Endodermal cell (in vitro differentiated cells): ENCODE measurements at regions not wholly inside any gene's neighbourhood (a gene's known extent, or its start where the extent isn't known, plus 50 kb on each side); places are given as distances from the start of the nearest gene placed in this dataset.
A peak's percentile ranks its signal among the peaks of the same experiment; 100 is the strongest.

Experiments used
- DNase-seq: peaks from one replicate; pipeline ENCODE4 v3.0.0-alpha.2; 2017
- H3K27ac ChIP-seq: 2 replicates; pipeline ENCODE4 v1.5.1; 2013; ENCODE audit warnings: mild to moderate bottlenecking, low read depth, low read length, moderate library complexity
- H3K27me3 ChIP-seq: 2 replicates; pipeline ENCODE4 v1.6.1; 2013; ENCODE audit warnings: mild to moderate bottlenecking, low read length, moderate library complexity; ENCODE audit not compliant: insufficient read depth, control insufficient read depth, poor library complexity, severe bottlenecking
- H3K36me3 ChIP-seq: 2 replicates; pipeline ENCODE4 v1.7.0; 2013; ENCODE audit warnings: mild to moderate bottlenecking, low read length, moderate library complexity; ENCODE audit not compliant: control insufficient read depth, insufficient read depth
- H3K4me1 ChIP-seq: one replicate; pipeline ENCODE4 v1.7.0; 2013; ENCODE audit warnings: low read length; ENCODE audit not compliant: control insufficient read depth, insufficient read depth
- H3K4me3 ChIP-seq: 2 replicates; pipeline ENCODE4 v1.5.1; 2013; ENCODE audit warnings: mild to moderate bottlenecking, low read length, moderate library complexity
- H3K9ac ChIP-seq: 2 replicates; pipeline ENCODE4 v1.6.1; 2013; ENCODE audit warnings: mild to moderate bottlenecking, low read length, moderate library complexity; ENCODE audit not compliant: poor library complexity, severe bottlenecking; ENCODE audit errors: extremely low read depth
- H3K9me3 ChIP-seq: 2 replicates; pipeline ENCODE4 v1.6.1; 2013; ENCODE audit warnings: mild to moderate bottlenecking, low read length, moderate library complexity; ENCODE audit not compliant: control insufficient read depth
- H3K27ac Mint-ChIP-seq: 2 replicates; pipeline ENCODE4 v1.8.0; 2020; ENCODE audit warnings: mixed read lengths
- H3K27me3 Mint-ChIP-seq: 2 replicates; pipeline ENCODE4 v1.8.0; 2021; ENCODE audit warnings: mild to moderate bottlenecking, mixed read lengths; ENCODE audit not compliant: insufficient read depth
- H3K36me3 Mint-ChIP-seq: 2 replicates; pipeline ENCODE4 v1.8.0; 2020; ENCODE audit warnings: low read depth, mixed read lengths
- H3K4me1 Mint-ChIP-seq: 2 replicates; pipeline ENCODE4 v1.8.0; 2020; ENCODE audit warnings: mixed read lengths
- H3K4me3 Mint-ChIP-seq: 2 replicates; pipeline ENCODE4 v1.8.0; 2020; ENCODE audit warnings: mild to moderate bottlenecking, moderate library complexity, mixed read lengths
- H3K9me3 Mint-ChIP-seq: 2 replicates; pipeline ENCODE4 v1.8.0; 2020; ENCODE audit warnings: mild to moderate bottlenecking, mixed read lengths
- CTCF ChIP-seq: fragments of 200-600 bp; sonication (generic); conservative IDR thresholded peaks from 2 replicates; pipeline ENCODE4 v1.5.0; 2021; ENCODE audit warnings: antibody characterized with exemption, mild to moderate bottlenecking
- WGBS, 2 experiments: methylation state at CpG; one replicate each; pipeline versions ENCODE4 v1.1.5 to v1.1.7; 2013; ENCODE audit warnings: missing lambda C conversion rate in 2 of 2, mixed read lengths in 1 of 2; ENCODE audit not compliant: insufficient coverage in 1 of 2, insufficient read length in 1 of 2; 5-methylcytosine and 5-hydroxymethylcytosine counted together

- Mint-ChIP-seq H3K36me3 (no peaks in the 10 kb centered on the region), H3K27me3 (peaks cover 3% of the 10 kb centered on the region), H3K27ac (no peak overlapping the region), H3K4me3 (no peak overlapping the region), H3K9me3 (peaks cover 8% of the 10 kb centered on the region), H3K4me1 (no peaks in the 10 kb centered on the region)
- Histone ChIP-seq H3K27me3 (no peaks in the 10 kb centered on the region), H3K9ac (no peak overlapping the region), H3K9me3 (peaks cover 4% of the 10 kb centered on the region), H3K4me3 (no peak overlapping the region), H3K27ac (no peak overlapping the region), H3K36me3 (no peaks in the 10 kb centered on the region), H3K4me1 (no peaks in the 10 kb centered on the region)
- no peak for TF ChIP-seq CTCF
- no peak for DNase-seq
Observed at GRCh38 chr15:36008719-36009118, 462.8 kb upstream of the DPH6 start.

GRCh38 chr15:36024031-36024688, 478.2 kb upstream of the DPH6 start:
- Histone ChIP-seq H3K27ac (peak overlapping the region; percentile 40), H3K27me3 (peaks cover 39% of the 10 kb centered on the region), H3K4me3 (no peak overlapping the region), H3K9me3 (no peaks in the 10 kb centered on the region), H3K4me1 (no peaks in the 10 kb centered on the region), H3K36me3 (no peaks in the 10 kb centered on the region), H3K9ac (no peak overlapping the region)
- peaks cover 26% of the 10 kb centered on the region for H3K27me3 Mint-ChIP-seq
- DNase-seq: no peak
- no peaks in the 10 kb centered on the region for H3K9me3 Mint-ChIP-seq
- H3K36me3 Mint-ChIP-seq: no peaks in the 10 kb centered on the region
- WGBS, 2 experiments: 85 to 89% methylated on average over 8 to 9 of the region's 9 CpGs
- no peak for TF ChIP-seq CTCF
- H3K27ac Mint-ChIP-seq: no peak overlapping the region
- H3K4me1 Mint-ChIP-seq: peaks cover 5% of the 10 kb centered on the region
- no peak overlapping the region for H3K4me3 Mint-ChIP-seq

GRCh38 chr15:36026627-36027283, 480.8 kb upstream of the DPH6 start:
- Mint-ChIP-seq H3K4me1 (peaks cover 10% of the 10 kb centered on the region), H3K36me3 (no peaks in the 10 kb centered on the region), H3K9me3 (no peaks in the 10 kb centered on the region), H3K27ac (no peak overlapping the region), H3K27me3 (peaks cover 26% of the 10 kb centered on the region), H3K4me3 (no peak overlapping the region)
- no peak overlapping the region for H3K4me3 ChIP-seq
- TF ChIP-seq CTCF: no peak
- DNase-seq: no peak
- no peak overlapping the region for H3K27ac ChIP-seq
- WGBS, 2 experiments: 94 to 100% methylated on average over 3 to 7 of the region's 7 CpGs
- no peak overlapping the region for H3K9ac ChIP-seq
- H3K9me3 ChIP-seq: no peaks in the 10 kb centered on the region
- peaks cover 28% of the 10 kb centered on the region for H3K27me3 ChIP-seq
- no peaks in the 10 kb centered on the region for H3K4me1 ChIP-seq
- H3K36me3 ChIP-seq: no peaks in the 10 kb centered on the region
